ENCODE measurements at regions not wholly inside any gene's neighbourhood (a gene's known extent, or its start where the extent isn't known, plus 50 kb on each side); places are given as distances from the start of the nearest gene placed in this dataset.
"Not testable (repeated sequence)": the region's sequence is repeated elsewhere in the genome, so short reads cannot be mapped to it uniquely, and the experiment has no call there.

DNA sequence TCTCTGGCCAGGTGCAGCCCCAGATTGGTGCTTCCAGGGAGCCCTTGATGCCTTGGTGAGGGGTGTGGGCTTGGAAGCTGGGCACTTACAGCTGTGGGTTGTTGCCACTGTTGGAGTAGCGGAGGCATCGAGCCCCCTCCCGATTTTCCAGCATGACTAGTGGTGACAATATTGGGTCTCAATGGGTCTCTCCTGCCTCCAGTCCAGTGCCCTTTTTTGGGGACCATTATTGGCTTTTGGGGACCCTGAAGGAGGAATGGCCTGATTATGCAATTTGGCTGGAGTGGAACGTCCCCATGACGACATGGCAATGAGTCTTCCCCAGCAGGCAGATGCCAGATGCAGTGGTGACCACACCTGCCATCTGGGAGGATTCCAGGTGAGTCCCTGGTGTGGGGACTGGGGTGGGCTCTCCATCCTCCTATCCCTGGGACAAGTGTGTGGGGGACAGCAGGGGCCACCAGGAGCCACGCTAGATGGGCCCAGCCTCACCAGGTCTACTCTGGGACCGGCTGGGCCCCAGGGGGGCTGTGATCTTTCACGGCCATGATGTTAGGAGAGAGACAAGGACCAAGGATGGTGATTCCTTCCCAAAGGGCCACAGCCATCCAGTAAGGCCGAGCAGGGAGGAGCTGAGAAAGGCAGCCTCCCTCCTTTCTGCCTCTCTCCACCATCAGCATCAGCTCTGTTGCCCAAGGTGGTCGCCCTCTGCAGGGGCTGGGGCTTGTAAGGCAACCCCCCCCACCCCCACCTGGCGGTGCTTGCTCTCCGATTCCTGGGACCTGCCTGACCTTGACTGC lies 196.8 kb downstream of the GOLGA6L6 start:
- DNase-seq, result no peak

DNA sequence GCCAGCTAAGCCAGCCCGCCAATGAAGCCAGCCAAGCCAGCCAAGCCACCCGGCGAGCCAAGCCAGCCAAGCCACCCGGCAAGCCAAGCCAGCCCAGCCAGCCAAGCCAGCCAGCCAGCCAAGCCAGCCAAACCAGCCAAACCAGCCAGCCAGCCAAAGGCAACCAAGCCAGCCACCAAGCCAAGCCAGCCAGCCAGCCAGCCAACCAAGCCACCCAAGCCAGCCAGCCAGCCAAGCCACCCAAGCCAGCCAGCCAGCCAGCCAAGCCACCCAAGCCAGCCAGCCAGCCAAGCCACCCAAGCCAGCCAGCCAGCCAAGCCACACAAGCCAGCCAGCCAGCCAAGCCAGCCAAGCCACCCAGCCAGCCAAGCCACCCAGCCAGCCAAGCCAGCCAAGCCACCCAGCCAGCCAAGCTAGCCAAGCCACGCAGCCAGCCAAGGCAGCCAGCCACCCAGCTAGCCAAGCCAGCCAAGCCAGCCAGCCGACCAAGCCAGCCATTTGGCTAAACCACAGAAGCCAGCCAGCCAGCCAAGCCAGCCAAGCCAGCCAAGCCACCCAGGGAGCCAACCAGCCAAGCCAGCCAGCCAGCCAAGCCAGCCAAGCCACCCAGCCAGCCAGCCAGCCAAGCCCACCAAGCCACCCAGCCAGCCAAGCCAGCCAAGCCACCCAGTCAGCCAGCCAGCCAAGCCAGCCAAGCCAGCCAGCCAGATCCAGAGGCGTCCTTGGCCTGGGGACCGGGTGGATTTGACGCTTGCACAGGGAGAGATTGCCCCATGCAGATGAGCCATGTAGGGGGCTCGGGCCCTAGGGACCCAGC lies 198.0 kb downstream of the GOLGA6L6 start:
- not testable (repeated sequence) for DNase-seq

DNA sequence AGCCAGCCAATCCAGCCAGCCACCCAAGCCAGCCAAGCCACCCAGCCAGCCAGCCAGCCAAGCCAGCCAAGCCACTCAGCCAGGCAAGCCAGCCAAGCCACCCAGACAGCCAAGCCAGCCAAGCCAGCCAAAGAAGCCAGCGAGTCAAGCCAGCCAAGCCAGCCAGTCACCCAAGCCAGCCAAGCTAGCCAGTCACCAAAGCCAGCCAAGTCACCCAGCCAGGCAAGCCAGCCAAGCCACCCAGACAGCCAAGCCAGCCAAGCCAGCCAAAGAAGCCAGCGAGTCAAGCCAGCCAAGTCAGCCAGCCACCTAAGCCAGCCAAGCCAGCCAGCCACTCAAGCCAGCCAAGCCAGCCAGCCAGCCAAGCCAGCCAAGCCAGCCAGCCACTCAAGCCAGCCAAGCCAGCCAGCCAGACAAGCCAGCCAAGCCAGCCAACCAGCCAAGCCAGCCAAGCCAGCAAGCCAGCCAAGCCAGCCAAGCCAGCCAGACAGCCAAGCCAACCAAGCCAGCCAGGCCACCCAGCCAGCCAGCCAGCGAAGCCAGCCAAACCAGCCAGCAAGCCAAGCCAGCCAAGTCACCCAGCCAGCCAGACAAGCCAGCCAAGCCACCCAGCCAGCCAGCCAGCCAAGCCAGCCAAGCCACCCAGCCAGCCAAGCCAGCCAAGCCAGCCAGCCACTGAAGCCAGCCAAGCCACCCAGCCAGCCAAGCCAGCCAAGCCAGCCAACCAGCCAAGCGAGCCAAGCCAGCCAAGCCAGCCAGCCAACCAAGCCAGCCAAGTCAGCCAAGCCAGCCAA lies 198.8 kb downstream of the GOLGA6L6 start:
- not testable (repeated sequence) for DNase-seq

DNA sequence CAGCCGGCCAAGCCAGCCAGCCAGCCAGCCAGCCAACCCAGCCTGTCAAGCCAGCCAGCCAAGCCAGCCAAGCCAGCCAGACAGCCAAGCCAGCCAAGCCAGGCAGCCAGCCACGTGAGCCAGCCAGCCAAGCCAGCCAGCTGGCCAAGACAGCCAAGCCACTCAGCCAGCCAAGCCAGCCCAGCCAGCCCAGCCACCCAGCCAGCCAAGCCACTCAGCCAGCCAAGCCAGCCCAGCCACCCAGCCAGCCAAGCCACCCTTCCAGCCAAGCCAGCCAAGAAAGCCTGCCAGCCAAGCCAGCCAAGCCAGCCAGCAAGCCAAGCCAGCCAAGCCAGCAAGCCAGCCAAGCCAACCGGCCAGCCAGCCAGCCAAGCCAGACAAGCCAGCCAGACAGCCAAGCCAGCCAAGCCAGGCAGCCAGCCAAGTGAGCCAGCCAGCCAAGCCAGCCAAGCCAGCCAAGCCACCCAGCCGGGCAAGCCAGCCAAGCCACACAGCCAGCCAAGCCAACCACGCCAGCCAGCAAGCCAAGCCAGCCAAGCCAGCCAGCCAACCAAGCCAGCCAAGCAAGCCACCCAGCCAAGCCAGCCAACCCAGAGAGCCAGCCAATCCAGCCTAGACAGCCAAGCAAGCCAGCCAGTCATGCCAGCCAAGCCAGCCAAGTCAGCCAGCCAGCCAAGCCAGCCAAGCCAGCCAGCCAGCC lies 199.5 kb downstream of the GOLGA6L6 start:
- DNase-seq, result peak in 1 of 2 experiments; percentile 27

DNA sequence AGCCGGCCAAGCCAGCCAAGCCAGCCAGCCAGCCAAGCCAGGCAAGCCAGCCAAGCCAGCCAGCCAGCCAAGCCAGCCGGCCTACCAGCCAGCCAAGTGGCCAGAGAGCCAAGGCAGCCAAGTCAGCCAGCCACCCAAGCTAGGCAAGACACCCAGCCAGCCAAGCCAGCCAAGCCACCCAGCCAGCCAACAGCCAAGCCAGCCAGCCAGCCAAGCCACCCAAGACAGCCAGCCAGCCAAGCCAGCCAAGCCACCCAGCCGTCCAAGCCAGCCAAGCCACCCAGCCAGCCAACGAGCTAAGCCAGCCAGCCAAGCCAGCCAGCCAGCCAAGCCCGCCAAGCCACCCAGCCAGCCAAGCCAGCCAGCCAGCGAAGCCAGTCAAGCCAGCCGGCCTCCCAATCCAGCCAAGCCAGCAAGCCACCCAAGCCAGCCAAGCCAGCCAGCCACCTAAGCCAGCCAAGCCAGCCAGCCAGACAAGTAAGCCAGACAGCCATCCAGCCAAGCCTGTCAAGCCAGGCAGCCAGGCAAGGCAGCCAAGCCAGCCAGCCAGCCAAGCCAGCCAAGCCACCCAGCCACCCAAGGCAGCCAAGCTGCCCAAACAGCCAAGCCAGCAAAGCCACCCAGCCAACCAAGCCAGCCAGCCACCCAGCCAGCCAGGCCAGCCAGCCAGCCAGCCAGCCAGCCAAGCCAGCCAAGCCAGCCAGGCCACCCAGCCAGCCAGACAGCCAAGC lies 200.5 kb downstream of the GOLGA6L6 start:
- DNase-seq, result peak; percentile 25 to 41

DNA sequence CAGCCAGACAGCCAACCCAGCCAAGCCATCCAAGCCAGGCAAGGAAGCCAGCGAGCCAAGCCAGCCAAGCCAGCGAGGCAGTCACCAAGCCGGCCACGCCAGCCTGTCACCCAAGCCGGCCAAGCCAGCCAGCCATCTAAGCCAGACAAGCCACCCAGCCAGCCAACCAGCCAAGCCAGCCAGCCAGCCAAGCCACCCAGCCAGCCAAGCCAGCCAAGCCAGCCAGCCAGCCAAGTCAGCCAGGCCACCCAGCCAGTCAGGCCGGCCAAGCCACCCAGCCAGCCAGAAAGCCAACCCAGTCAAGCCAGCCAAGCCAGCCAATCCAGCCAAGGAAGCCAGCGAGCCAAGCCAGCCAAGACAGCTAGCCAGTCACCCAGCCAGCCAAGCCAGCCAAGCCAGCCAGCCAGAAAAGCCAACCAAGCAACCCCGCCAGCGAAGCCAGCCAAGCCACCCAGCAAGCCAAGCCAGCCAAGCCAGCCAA lies 201.2 kb downstream of the GOLGA6L6 start:
- peak; percentile 27 to 37 for DNase-seq

DNA sequence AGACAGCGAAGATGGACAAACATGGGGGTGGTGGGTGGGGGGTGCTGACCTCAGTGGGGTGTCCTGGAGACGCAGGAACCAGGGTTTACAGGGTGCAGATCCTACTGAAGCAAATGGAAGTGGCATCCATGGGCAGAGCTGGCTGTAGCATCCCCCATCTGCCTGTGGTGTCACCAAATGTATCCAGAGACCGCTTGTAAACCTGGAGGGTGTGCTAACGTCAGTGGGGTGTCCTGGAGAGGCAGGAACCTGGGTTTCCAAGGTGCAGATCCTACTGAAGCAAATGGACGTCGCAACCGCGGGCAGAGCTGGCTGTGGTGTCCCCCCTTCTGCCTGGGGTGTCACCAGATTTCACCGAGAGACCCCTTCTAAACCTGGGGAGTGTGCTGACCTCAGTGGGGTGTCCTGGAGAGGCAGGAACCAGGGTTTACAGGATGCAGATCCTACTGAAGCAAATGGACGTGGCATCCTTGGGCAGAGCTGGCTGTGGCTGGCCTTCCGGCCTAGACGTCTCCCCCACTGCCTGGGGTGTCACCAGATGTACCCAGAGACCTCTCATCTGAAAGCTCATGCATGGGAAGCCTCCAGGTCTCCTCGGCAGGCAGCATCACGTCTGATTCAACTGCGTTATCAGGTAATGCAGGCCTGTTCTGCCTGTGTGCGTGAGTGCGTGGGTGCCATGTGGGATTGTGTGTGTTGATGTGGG lies 202.4 kb downstream of the GOLGA6L6 start:
- not testable (repeated sequence) for DNase-seq

DNA sequence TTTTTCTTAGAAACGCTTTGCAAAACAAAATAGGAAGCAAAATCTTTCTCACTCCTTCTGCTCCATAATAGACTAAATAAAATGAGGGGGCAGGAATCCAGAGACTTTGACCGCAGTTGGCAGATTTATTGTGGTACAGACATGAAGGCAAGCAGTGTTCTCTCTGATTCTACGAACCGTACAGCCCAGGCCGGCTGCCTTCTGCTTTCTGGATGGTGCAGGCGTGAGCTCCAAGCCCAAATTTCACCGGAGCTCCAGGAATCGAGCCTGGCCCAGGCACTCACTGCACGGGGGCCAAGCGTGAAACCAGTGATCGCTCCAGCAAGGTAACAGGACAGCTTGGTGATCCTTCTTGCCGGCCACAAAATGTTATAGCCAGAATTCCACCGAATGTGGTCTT lies 202.9 kb downstream of the GOLGA6L6 start:
- DNase-seq, result not testable (repeated sequence)

DNA sequence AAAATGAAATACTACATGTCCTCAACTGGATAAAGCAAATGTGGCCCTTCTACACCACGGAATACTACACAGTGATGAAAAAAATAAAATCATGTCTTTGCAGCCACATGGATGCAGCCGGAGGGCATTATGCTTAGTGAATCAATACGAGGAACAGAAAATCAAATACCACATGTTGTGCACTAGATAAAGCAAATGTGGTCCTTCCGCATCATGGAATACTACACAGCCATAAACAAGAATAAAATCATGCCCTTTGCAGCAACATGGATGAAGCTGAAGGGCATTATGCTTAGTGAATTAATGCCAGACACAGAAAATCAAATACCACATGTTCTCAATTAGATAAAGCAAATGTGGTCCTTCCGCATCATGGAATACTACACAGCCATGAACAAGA lies 204.4 kb downstream of the GOLGA6L6 start:
- not testable (repeated sequence) for DNase-seq

DNA sequence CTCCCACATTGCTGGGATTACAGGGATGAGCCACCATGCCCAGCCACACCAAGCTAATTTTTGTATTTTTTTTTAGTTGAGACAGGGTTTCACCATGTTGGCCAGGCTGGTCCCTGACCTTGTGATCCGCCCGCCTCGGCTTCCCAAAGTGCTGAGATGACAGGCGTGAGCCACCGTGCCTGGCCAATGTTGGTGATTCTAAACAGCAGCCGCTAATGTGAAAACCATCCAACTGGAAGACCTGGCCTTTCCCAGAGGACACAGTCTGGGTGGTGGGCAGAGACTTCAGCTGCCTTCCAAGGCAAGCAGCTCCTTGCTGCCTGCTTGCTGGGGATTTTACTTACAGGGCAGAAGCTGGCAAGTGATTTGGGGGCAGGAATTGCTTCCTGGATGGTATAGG lies 207.1 kb downstream of the GOLGA6L6 start:
- DNase-seq, result not testable (repeated sequence)

DNA sequence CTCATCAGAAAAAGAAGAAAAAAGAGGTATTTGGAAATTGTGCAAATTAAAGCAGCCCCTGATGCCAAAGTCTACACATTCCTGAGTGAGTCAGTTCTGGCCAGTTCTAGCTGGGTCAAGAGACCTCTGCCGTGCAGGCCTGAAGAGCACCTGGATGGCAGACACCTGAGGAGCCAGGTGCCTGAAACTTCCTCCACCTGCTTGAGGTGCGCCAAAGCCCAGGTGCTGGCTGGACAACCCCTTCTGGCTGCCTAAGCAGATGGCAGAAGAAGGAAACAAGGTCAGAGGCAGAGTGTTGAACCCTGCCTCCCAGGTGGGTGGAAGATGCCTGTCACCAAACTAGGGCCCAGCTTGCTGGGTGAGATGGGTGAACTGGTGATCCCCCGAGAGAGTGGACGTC lies 215.8 kb downstream of the GOLGA6L6 start:
- DNase-seq, result not testable (repeated sequence)

DNA sequence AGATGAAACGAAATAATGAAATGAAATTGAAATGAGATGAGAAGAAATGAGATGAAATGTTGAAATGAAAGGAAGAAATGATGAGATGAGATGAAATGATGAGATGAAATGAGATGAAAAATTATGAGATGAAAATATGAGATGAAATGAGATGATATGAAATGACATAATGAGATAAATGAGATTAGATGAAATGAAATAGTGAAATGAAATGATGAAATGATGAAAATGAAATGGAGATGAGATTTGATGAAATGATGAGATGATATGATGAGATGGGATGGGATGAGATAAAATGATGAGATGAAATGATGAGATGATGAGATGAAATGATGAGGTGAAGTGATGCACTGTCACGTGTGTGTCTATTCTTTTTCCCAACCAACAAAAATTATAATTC lies 224.5 kb downstream of the GOLGA6L6 start:
- DNase-seq, result not testable (repeated sequence)

DNA sequence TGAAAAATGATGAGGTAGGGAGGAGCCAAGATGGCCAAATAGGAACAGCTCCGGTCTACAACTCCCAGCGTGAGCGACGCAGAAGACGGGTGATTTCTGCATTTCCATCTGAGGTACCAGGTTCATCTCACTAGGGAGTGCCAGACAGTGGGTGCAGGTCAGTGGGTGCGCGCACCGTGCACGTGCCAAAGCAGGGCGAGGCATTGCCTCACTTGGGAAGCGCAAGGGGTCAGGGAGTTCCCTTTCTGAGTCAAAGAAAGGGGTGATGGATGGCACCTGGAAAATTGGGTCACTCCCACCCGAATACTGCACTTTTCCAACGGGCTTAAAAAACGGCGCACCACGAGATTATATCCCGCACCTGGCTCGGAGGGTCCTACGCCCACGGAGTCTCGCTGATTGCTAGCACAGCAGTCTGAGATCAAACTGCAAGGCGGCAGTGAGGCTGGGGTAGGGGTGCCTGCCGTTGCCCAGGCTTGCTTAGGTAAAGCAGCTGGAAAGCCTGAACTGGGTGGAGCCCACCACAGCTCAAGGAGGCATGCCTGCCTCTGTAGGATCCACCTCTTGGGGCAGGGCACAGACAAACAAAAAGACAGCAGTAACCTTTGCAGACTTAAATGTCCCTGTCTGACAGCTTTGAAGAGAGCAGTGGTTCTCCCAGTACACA lies 230.5 kb downstream of the GOLGA6L6 start:
- not testable (repeated sequence) for DNase-seq

DNA sequence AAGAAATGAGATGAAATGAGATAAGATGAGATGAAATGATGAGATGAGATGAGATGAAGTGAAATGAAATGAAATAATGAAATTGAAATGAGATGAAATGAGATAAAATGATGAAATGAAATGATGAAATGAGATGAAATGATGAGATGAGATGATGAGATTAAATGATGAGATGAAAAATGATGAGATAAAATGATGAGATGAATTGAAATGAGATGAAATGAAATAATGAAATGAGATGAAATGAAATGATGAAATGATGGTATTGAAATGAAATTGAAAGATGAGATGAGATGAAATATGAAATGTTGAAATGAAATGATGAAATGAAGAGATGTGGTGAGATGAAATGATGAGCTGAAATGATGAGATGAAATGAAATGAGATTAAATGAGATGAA lies 231.0 kb downstream of the GOLGA6L6 start:
- DNase-seq, result no peak

DNA sequence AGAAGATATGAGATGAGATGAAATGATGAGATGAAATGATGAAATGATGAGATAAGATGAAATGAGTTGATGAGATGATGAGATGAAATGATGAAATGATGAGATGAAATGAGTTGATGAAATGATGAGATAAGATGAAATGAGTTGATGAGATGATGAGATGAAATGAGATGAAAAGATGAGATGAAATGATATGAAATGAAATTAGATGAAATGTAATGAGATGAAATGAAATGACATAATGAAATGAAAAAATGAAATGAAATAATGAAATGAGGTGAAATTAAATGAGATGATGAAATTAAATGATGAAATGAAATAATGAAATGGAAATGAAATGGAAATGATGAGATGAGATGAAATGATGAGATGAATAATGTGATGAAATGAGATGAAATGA lies 231.6 kb downstream of the GOLGA6L6 start:
- DNase-seq, result not testable (repeated sequence)

DNA sequence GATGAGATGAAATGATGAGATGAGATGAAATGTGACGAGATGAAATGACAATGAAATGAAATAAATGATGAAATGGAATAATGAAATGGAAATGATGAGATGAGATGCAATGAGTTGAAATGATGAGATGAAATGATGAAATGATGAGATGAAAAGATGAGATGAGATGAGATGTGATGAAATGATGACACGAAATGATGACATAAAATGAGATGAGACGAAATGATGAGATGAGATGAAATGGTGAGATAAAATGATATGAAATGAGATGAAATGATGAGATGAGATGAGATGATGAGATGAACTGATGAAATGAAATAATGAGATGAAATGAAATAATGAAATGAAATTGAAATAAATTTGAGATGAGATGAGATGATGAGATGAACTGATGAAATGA lies 232.2 kb downstream of the GOLGA6L6 start:
- DNase-seq, result not testable (repeated sequence)

DNA sequence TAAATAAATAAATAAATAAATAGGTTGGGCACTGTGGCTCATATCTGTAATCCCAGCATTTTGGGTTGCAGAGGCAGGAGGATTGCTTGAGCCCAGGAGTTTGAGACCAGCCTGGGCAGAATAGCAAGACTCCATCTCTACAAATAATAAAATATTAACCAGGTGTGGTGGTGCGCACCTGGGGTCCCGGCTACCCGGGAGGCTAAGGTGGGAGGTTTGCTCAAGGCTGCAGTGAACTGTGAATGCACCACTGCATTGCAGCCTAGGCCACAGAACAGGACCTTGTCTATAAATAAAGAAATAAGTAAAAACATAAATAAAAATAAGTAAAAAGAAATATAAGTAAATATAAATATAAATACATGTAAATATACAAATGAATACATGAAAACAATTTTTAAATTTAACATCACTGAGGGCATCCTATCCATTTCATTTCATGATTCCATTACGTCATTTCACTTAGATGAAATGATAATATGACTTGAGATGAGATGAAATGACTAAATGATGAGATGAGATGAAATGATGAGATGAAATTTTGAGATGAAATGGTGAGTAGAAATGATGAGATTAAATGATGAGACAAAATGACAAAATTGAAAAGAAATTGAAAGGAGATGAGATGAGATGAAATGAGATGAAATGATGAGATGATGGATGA lies 233.4 kb downstream of the GOLGA6L6 start:
- DNase-seq, result not testable (repeated sequence)

DNA sequence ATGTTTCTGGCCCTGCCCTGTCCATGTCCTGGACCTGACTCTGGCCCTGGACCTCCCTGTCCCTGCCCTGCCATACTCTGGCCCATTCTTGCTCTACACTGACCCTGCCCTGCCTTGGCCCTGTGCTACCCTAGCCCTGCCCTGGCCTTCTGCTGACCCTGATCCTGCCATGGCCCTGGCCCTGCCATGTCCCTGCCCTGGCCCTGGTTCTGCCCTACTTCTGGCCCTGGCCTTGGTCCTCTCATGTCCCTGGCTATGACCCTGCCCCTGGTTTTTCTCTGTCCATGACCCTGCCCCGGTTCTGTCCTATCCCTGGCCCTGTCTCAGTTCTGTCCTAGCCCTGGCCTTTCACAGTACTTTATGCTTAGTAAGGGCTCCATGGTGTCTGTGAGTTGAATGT lies 234.5 kb downstream of the GOLGA6L6 start:
- DNase-seq, result not testable (repeated sequence)

DNA sequence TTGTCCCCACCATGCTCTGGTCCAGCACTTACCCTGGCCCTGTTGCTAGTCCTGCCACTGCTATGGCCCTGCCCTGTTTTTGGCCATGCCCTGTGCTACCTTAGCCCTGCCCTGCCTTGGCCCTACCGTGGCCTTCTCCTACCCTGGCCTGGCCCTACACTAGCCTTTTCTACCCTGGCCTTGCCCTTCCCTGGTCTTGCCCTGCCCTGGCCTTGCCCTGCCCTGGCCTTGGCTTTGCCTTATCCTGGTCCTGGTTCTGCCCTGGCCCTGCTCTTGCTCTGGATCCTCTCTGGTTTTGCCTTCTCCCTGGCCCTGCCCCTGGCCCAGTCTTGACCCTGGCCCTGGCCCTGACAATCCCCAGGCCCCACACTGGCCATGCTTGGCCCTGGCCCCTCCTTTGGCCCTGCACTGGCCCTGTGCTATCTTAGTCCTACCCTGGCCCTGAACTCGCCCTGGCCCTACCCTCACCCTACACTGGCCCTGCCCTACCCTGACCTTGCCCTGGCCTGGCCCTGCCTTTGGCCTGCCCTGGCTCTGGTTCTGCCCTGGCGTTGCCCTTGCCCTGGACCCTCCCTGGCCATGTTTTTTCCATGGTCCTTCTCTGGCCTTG lies 235.0 kb downstream of the GOLGA6L6 start:
- not testable (repeated sequence) for DNase-seq
